ENCODE measurements at regions not wholly inside any gene's neighbourhood (a gene's known extent, or its start where the extent isn't known, plus 50 kb on each side); places are given as distances from the start of the nearest gene placed in this dataset.

DNA sequence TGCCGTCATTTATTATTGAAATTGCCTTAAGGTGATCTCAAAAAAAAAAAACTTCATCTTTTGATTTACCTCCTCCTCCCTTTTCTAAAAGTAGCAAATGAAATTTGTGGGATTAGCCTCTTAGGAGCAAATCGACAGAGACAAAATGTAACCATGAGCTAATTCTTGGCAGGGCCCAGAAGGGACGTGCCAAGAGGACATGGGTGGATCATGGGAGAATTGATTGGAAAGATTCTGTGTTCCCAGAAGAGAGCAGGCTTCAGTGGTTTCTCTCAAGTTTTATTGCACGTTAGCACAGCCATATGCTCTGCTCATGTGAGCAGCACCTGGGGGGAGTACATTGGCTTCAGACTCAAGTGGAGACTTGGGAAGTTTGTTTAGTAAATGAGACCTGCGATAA lies 394.6 kb downstream of the ELAVL2 start:
- CTCF ChIA-PET = no interaction called here
- Histone ChIP-seq H3K14ac (replicated peaks; ENCODE audit: low read depth, low read length) (no peak overlapping the region), H3K9me1 (ENCODE audit: insufficient read depth, low read length) (no peaks in the 10 kb centered on the region), H3K27me3 (ENCODE audit: control insufficient read depth, insufficient read depth, low read length) (no peaks in the 10 kb centered on the region), H3K23ac (ENCODE audit: low read depth, low read length) (no peak overlapping the region), H3K56ac (ENCODE audit: extremely low read depth, insufficient read depth, low read length) (no peak overlapping the region), H3K4me2 (ENCODE audit: low read depth, low read length) (no peak overlapping the region), H3K9me3 (ENCODE audit: control insufficient read depth, insufficient read depth, low read length) (peaks cover 3% of the 10 kb centered on the region), H2BK5ac (ENCODE audit: low read depth, low read length, poor library complexity, severe bottlenecking) (no peak overlapping the region), H3K79me1 (ENCODE audit: low read depth in 1 of 2, low read length in 2 of 2) (no peaks in the 10 kb centered on the region), H4K8ac (ENCODE audit: low read depth in 2 of 2, low read length in 2 of 2) (no peak overlapping the region), H4K91ac (ENCODE audit: insufficient read depth, low read depth, low read length) (no peak overlapping the region), H3K4ac (ENCODE audit: low read depth, low read length) (no peak overlapping the region), H4K20me1 (ENCODE audit: insufficient read depth, low read length) (no peaks in the 10 kb centered on the region), H2AK9ac (replicated peaks; ENCODE audit: low read depth, low read length, poor library complexity) (no peak overlapping the region), H3K36me3 (ENCODE audit: control insufficient read depth, insufficient read depth, low read length) (no peaks in the 10 kb centered on the region), H4K5ac (ENCODE audit: low read depth, low read length) (no peak overlapping the region), H2BK120ac (ENCODE audit: low read depth, low read length) (no peak overlapping the region), H2BK20ac (ENCODE audit: low read depth, low read length) (no peak overlapping the region), H3K4me1 (ENCODE audit: control insufficient read depth, insufficient read depth, low read length) (no peaks in the 10 kb centered on the region), H3K18ac (ENCODE audit: low read depth, low read length) (no peak overlapping the region), H3K4me3 (ENCODE audit: insufficient read depth, low read depth, low read length) (no peak overlapping the region), H2AK5ac (ENCODE audit: low read depth, low read length) (no peak overlapping the region), H3K9ac (ENCODE audit: low read depth, low read length) (no peak overlapping the region), H3K27ac (ENCODE audit: insufficient read depth, low read length) (no peak overlapping the region), H2AFZ (replicated peaks; ENCODE audit: low read length, poor library complexity) (no peak overlapping the region), H2BK15ac (ENCODE audit: low read depth, low read length) (no peak overlapping the region)
- dilution Hi-C loops (cut with HindIII; ENCODE audit: low sequenced_read_pairs, unreplicated experiment) (no loop called here), in situ Hi-C loops (cut with MboI; ENCODE audit: low sequenced_read_pairs) (no loop called here), intact Hi-C loops (cut with micrococcal nuclease) (loop anchor here (10.0 kb wide), 1 partner anchor 957 kb away; no protein-coding TSS in a partner anchor)
- ATAC-seq (ENCODE audit: low read depth) (no peak), DNase-seq (no peak)
- no peak for TF ChIP-seq CHD1 (IDR thresholded peaks at IDR 0.05; ENCODE audit: low read depth, low read length)
- no peak for TF ChIP-seq RCOR1 (IDR thresholded peaks at IDR 0.05; ENCODE audit: insufficient replicate concordance, low read length)
- TF ChIP-seq FOS (IDR thresholded peaks at IDR 0.05; ENCODE audit: low read depth, low read length) = no peak
- no peak for TF ChIP-seq SMC3 (IDR thresholded peaks at IDR 0.05; ENCODE audit: low read depth, low read length)
- TF ChIP-seq, protein P1, sequence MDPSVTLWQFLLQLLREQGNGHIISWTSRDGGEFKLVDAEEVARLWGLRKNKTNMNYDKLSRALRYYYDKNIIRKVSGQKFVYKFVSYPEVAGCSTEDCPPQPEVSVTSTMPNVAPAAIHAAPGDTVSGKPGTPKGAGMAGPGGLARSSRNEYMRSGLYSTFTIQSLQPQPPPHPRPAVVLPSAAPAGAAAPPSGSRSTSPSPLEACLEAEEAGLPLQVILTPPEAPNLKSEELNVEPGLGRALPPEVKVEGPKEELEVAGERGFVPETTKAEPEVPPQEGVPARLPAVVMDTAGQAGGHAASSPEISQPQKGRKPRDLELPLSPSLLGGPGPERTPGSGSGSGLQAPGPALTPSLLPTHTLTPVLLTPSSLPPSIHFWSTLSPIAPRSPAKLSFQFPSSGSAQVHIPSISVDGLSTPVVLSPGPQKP (IDR thresholded peaks at IDR 0.05; ENCODE audit: borderline replicate concordance, low read depth, low read length) = no peak
- no peak for TF ChIP-seq MAZ (IDR thresholded peaks at IDR 0.05; ENCODE audit: borderline replicate concordance, low read depth, low read length)
- TF ChIP-seq, protein P2, sequence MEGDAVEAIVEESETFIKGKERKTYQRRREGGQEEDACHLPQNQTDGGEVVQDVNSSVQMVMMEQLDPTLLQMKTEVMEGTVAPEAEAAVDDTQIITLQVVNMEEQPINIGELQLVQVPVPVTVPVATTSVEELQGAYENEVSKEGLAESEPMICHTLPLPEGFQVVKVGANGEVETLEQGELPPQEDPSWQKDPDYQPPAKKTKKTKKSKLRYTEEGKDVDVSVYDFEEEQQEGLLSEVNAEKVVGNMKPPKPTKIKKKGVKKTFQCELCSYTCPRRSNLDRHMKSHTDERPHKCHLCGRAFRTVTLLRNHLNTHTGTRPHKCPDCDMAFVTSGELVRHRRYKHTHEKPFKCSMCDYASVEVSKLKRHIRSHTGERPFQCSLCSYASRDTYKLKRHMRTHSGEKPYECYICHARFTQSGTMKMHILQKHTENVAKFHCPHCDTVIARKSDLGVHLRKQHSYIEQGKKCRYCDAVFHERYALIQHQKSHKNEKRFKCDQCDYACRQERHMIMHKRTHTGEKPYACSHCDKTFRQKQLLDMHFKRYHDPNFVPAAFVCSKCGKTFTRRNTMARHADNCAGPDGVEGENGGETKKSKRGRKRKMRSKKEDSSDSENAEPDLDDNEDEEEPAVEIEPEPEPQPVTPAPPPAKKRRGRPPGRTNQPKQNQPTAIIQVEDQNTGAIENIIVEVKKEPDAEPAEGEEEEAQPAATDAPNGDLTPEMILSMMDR (conservative IDR thresholded peaks at IDR 0.05; ENCODE audit: low read depth, low read length) = no peak
- TF ChIP-seq RAD21 (IDR thresholded peaks at IDR 0.05; ENCODE audit: low read length) = no peak
- TF ChIP-seq BHLHE40 (IDR thresholded peaks at IDR 0.05; ENCODE audit: low read depth, low read length) = no peak
- no peak for TF ChIP-seq MXI1 (IDR thresholded peaks at IDR 0.05; ENCODE audit: borderline replicate concordance, low read depth, low read length)
- TF ChIP-seq CEBPB (IDR thresholded peaks at IDR 0.05; ENCODE audit: low read depth, low read length) = no peak
- TF ChIP-seq POLR2A (IDR thresholded peaks at IDR 0.05; ENCODE audit: low read depth, low read length) = no peak
- no peak for TF ChIP-seq RFX5 (IDR thresholded peaks at IDR 0.05; ENCODE audit: low read depth, low read length)
- TF ChIP-seq NFE2L2 (IDR thresholded peaks at IDR 0.05; ENCODE audit: low read depth, low read length) = no peak
- TF ChIP-seq, protein P3, sequence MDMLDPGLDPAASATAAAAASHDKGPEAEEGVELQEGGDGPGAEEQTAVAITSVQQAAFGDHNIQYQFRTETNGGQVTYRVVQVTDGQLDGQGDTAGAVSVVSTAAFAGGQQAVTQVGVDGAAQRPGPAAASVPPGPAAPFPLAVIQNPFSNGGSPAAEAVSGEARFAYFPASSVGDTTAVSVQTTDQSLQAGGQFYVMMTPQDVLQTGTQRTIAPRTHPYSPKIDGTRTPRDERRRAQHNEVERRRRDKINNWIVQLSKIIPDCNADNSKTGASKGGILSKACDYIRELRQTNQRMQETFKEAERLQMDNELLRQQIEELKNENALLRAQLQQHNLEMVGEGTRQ (IDR thresholded peaks at IDR 0.05; ENCODE audit: low read depth, low read length) = no peak
- no peak for TF ChIP-seq MAFK (IDR thresholded peaks at IDR 0.05; ENCODE audit: low read depth, low read length)
- POLR2A ChIA-PET (ENCODE audit: unreplicated experiment) = no interaction called here
- no TSS peak for BruUV-seq (replicated peaks)
- WGBS, 2 experiments (ENCODE audit: extremely low coverage in 2 of 2, insufficient read length in 1 of 2) = 20% methylated on average over 1 of the region's 5 CpGs; no CpG with 5 or more reads in 1 of the 2 experiments

All from IMR-90 (cell line).